ENCODE measurements at regions not wholly inside any gene's neighbourhood (a gene's known extent, or its start where the extent isn't known, plus 50 kb on each side); places are given as distances from the start of the nearest gene placed in this dataset.

- intact Hi-C loops (cut with micrococcal nuclease; ENCODE audit: unreplicated experiment), result no loop called here
These were observed 824.2 kb upstream of the FAM98A start for GRCh38 chr2:34423301-34423700.

DNA sequence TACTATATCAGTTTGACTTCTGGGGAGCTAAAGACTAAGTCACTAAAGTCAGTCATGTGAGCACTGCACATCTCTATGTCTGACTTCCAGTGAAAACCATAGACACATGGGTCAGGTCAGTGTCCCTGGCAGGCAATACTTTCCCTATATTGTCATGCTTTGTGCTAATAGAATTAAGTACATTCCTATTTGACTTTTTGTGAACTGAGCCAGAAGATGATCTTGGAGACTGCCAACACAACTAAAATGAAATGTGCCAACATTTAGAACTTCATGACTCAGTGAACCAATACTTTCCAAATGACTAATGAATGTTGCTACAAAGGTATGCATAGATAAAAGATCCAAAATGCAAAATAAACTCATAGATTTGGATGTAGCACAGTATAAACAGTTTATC is 820.8 kb upstream of the FAM98A start:
- TF ChIP-seq, protein P1, sequence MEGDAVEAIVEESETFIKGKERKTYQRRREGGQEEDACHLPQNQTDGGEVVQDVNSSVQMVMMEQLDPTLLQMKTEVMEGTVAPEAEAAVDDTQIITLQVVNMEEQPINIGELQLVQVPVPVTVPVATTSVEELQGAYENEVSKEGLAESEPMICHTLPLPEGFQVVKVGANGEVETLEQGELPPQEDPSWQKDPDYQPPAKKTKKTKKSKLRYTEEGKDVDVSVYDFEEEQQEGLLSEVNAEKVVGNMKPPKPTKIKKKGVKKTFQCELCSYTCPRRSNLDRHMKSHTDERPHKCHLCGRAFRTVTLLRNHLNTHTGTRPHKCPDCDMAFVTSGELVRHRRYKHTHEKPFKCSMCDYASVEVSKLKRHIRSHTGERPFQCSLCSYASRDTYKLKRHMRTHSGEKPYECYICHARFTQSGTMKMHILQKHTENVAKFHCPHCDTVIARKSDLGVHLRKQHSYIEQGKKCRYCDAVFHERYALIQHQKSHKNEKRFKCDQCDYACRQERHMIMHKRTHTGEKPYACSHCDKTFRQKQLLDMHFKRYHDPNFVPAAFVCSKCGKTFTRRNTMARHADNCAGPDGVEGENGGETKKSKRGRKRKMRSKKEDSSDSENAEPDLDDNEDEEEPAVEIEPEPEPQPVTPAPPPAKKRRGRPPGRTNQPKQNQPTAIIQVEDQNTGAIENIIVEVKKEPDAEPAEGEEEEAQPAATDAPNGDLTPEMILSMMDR (conservative IDR thresholded peaks at IDR 0.05; ENCODE audit: low read length), result no peak
- TF ChIP-seq EZH2phosphoT487 (IDR thresholded peaks at IDR 0.05; ENCODE audit: borderline replicate concordance, low read depth, low read length), result no peak
- no peaks in the 10 kb centered on the region for H3K9me2 ChIP-seq (ENCODE audit: insufficient read depth, low read length)
- H4K20me1 ChIP-seq (ENCODE audit: insufficient read depth, low read length), result no peaks in the 10 kb centered on the region
- H3K4me1 ChIP-seq (ENCODE audit: insufficient read depth, low read length, poor library complexity, severe bottlenecking), result no peaks in the 10 kb centered on the region
- POLR2A ChIA-PET, result no interaction called here
- no peaks in the 10 kb centered on the region for H3K79me2 ChIP-seq (ENCODE audit: insufficient read depth, low read depth, low read length)
- H3K36me3 ChIP-seq (ENCODE audit: insufficient read depth, low read length), result no peaks in the 10 kb centered on the region
- H3K4me2 ChIP-seq (ENCODE audit: low read length), result no peak overlapping the region
- no peak overlapping the region for H2AFZ ChIP-seq (ENCODE audit: low read length)
- BruUV-seq (replicated peaks), result no TSS peak
- H3K27ac ChIP-seq (ENCODE audit: low read depth, low read length, poor library complexity, severe bottlenecking), result no peak overlapping the region
- DNase-seq (ENCODE audit: low spot score), result no peak
- H3K9me3 ChIP-seq (ENCODE audit: low read length), result peaks cover 13% of the 10 kb centered on the region; the same call in 1 of the 2 replicates
- H3K4me3 ChIP-seq (ENCODE audit: low read depth, low read length, poor library complexity, severe bottlenecking), result no peak overlapping the region
- CTCF ChIA-PET (ENCODE audit: unreplicated experiment), result no interaction called here
- intact Hi-C loops (cut with micrococcal nuclease; ENCODE audit: unreplicated experiment), result no loop called here

More at GRCh38 chr2:34423301-34423700, 824.2 kb upstream of the FAM98A start:
- TF ChIP-seq, protein P1 (conservative IDR thresholded peaks at IDR 0.05; ENCODE audit: low read length), result no peak
- no peak for TF ChIP-seq EZH2phosphoT487 (IDR thresholded peaks at IDR 0.05; ENCODE audit: borderline replicate concordance, low read depth, low read length)
- DNase-seq (ENCODE audit: low spot score), result peak; percentile 7
- BruUV-seq (replicated peaks), result no TSS peak
- Histone ChIP-seq H3K9me2 (ENCODE audit: insufficient read depth, low read length) (no peaks in the 10 kb centered on the region), H4K20me1 (ENCODE audit: insufficient read depth, low read length) (no peaks in the 10 kb centered on the region), H2AFZ (ENCODE audit: low read length) (no peak overlapping the region), H3K9me3 (ENCODE audit: low read length) (peaks cover 13% of the 10 kb centered on the region; the same call in 1 of the 2 replicates), H3K27ac (ENCODE audit: low read depth, low read length, poor library complexity, severe bottlenecking) (no peak overlapping the region), H3K36me3 (ENCODE audit: insufficient read depth, low read length) (no peaks in the 10 kb centered on the region), H3K79me2 (ENCODE audit: insufficient read depth, low read depth, low read length) (no peaks in the 10 kb centered on the region), H3K4me2 (ENCODE audit: low read length) (no peak overlapping the region), H3K4me1 (ENCODE audit: insufficient read depth, low read length, poor library complexity, severe bottlenecking) (no peaks in the 10 kb centered on the region), H3K4me3 (ENCODE audit: low read depth, low read length, poor library complexity, severe bottlenecking) (no peak overlapping the region)
- CTCF ChIA-PET (ENCODE audit: unreplicated experiment), result no interaction called here
- POLR2A ChIA-PET, result no interaction called here

DNA sequence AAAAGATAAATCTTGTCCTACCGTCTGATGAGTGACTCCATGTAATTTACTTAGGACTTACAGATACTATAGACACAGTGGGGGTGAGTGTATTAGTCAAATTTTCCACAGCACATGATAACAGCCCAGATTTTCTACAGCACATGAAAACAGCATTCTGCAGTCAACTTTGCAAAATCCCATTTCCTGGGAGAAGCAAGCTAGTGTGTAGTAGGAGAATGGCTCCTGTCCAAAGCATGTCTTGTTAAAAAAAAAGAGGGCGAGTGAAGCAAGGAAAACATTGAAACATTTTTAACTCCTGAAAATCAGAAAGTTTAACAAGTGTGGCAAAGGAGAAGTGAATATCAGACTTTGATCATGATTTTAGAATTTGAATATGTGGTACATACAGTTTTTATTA is 817.8 kb upstream of the FAM98A start:
- Histone ChIP-seq H3K9me2 (ENCODE audit: insufficient read depth, low read length) (no peaks in the 10 kb centered on the region), H3K9me3 (ENCODE audit: low read length) (no peaks in the 10 kb centered on the region), H2AFZ (ENCODE audit: low read length) (no peak overlapping the region), H3K4me3 (ENCODE audit: low read depth, low read length, poor library complexity, severe bottlenecking) (no peak overlapping the region), H3K36me3 (ENCODE audit: insufficient read depth, low read length) (no peaks in the 10 kb centered on the region), H3K27ac (ENCODE audit: low read depth, low read length, poor library complexity, severe bottlenecking) (no peak overlapping the region), H3K79me2 (ENCODE audit: insufficient read depth, low read depth, low read length) (no peaks in the 10 kb centered on the region), H3K4me1 (ENCODE audit: insufficient read depth, low read length, poor library complexity, severe bottlenecking) (no peaks in the 10 kb centered on the region), H4K20me1 (ENCODE audit: insufficient read depth, low read length) (no peaks in the 10 kb centered on the region), H3K4me2 (ENCODE audit: low read length) (no peak overlapping the region)
- BruUV-seq (replicated peaks), result no TSS peak
- no peak for TF ChIP-seq EZH2phosphoT487 (IDR thresholded peaks at IDR 0.05; ENCODE audit: borderline replicate concordance, low read depth, low read length)
- TF ChIP-seq, protein P1 (conservative IDR thresholded peaks at IDR 0.05; ENCODE audit: low read length), result no peak
- ChIA-PET CTCF (ENCODE audit: unreplicated experiment) (no interaction called here), POLR2A (no interaction called here)
- intact Hi-C loops (cut with micrococcal nuclease; ENCODE audit: unreplicated experiment), result no loop called here
- DNase-seq (ENCODE audit: low spot score), result no peak

All from OCI-LY7 (cell line).